Neuronal stem cell (in vitro differentiated cells): ENCODE measurements at regions not wholly inside any gene's neighbourhood (a gene's known extent, or its start where the extent isn't known, plus 50 kb on each side); places are given as distances from the start of the nearest gene placed in this dataset.

Source experiments
- DNase-seq: peaks from one replicate; pipeline ENCODE4 v3.0.0-alpha.2; 2013; ENCODE audit warnings: low spot score
- H2AFZ ChIP-seq: one replicate; pipeline ENCODE4 v1.6.1; 2013; ENCODE audit warnings: mild to moderate bottlenecking, low read length, inconsistent platforms
- H2AK5ac ChIP-seq: 2 replicates; pipeline ENCODE4 v1.6.1; 2013; ENCODE audit warnings: low read depth, mild to moderate bottlenecking, inconsistent platforms, low read length, moderate library complexity, mixed read lengths
- H2BK120ac ChIP-seq: 2 replicates; pipeline ENCODE4 v1.6.1; 2013; ENCODE audit warnings: low read depth, mild to moderate bottlenecking, inconsistent platforms, low read length, moderate library complexity, mixed read lengths
- H2BK12ac ChIP-seq: one replicate; pipeline ENCODE4 v1.6.1; 2013; ENCODE audit warnings: low read length, inconsistent platforms
- H2BK15ac ChIP-seq: 2 replicates; pipeline ENCODE4 v1.6.1; 2013; ENCODE audit warnings: mild to moderate bottlenecking, low read length, inconsistent platforms, mixed read lengths
- H2BK5ac ChIP-seq: one replicate; pipeline ENCODE4 v1.6.1; 2013; ENCODE audit warnings: inconsistent platforms, mild to moderate bottlenecking, low read length, moderate library complexity
- H3K14ac ChIP-seq: one replicate; pipeline ENCODE4 v1.6.1; 2013; ENCODE audit warnings: low read length, inconsistent platforms
- H3K18ac ChIP-seq: 2 replicates; pipeline ENCODE4 v1.6.1; 2013; ENCODE audit warnings: low read length, inconsistent platforms
- H3K23ac ChIP-seq: 2 replicates; pipeline ENCODE4 v1.6.1; 2013; ENCODE audit warnings: low read depth, mild to moderate bottlenecking, mixed read lengths, low read length, inconsistent platforms; ENCODE audit not compliant: poor library complexity
- H3K27ac ChIP-seq: replicated peaks from 3 replicates; pipeline ENCODE4 v1.5.1; 2013; ENCODE audit warnings: low read length, inconsistent platforms
- H3K27me3 ChIP-seq, 3 experiments: 2 replicates each; pipeline ENCODE4 v1.6.1; 2013; ENCODE audit warnings: low read length in 3 of 3, mild to moderate bottlenecking in 2 of 3, inconsistent platforms in 1 of 3, low read depth in 1 of 3, mixed read lengths in 1 of 3, moderate library complexity in 1 of 3; ENCODE audit not compliant: control insufficient read depth in 3 of 3, insufficient read depth in 3 of 3
- H3K36me3 ChIP-seq, 2 donors: replicated peaks in 1 of 2; 2 replicates each; pipeline ENCODE4 v1.6.1; 2013; ENCODE audit warnings: low read length in 2 of 2; ENCODE audit not compliant: control insufficient read depth in 2 of 2, insufficient read depth in 2 of 2
- H3K4ac ChIP-seq: 2 replicates; pipeline ENCODE4 v1.6.1; 2013; ENCODE audit warnings: inconsistent platforms, mild to moderate bottlenecking, low read length, moderate library complexity
- H3K4me1 ChIP-seq, 2 donors: 1 replicate in 1 of 2; 2 replicates in 1 of 2; pipeline ENCODE4 v1.6.1; 2013; ENCODE audit warnings: low read length in 2 of 2, low read depth in 1 of 2; ENCODE audit not compliant: control insufficient read depth in 2 of 2, insufficient read depth in 1 of 2
- H3K4me2 ChIP-seq: one replicate; pipeline ENCODE4 v1.6.1; 2013; ENCODE audit warnings: mild to moderate bottlenecking, low read length, inconsistent platforms; ENCODE audit not compliant: insufficient read depth, poor library complexity, severe bottlenecking
- H3K4me3 ChIP-seq, 2 donors: 2 replicates each; pipeline ENCODE4 v1.5.1; 2013; ENCODE audit warnings: low read length in 2 of 2, mild to moderate bottlenecking in 2 of 2, inconsistent platforms in 1 of 2, moderate library complexity in 1 of 2
- H3K79me1 ChIP-seq: one replicate; pipeline ENCODE4 v1.6.1; 2013; ENCODE audit warnings: low read depth, mild to moderate bottlenecking, inconsistent platforms, low read length, moderate library complexity
- H3K9ac ChIP-seq: one replicate; pipeline ENCODE4 v1.6.1; 2013; ENCODE audit warnings: mild to moderate bottlenecking, low read depth, low read length, inconsistent platforms; ENCODE audit not compliant: poor library complexity
- H3K9me3 ChIP-seq, 2 donors: replicated peaks in 1 of 2; 2 replicates each; pipeline versions ENCODE3 to v1.6.1; 2013; ENCODE audit warnings: low read length in 2 of 2, mild to moderate bottlenecking in 2 of 2, inconsistent platforms in 1 of 2, low read depth in 1 of 2, mixed read lengths in 1 of 2, moderate library complexity in 1 of 2; ENCODE audit not compliant: control insufficient read depth in 2 of 2, insufficient read depth in 1 of 2
- H4K8ac ChIP-seq: one replicate; pipeline ENCODE4 v1.6.1; 2013; ENCODE audit warnings: low read depth, mild to moderate bottlenecking, inconsistent platforms, low read length, moderate library complexity
- H4K91ac ChIP-seq: one replicate; pipeline ENCODE4 v1.6.1; 2013; ENCODE audit warnings: low read length, low read depth, mild to moderate bottlenecking, inconsistent platforms; ENCODE audit not compliant: poor library complexity
- WGBS, 2 donors: extraction: QIAGEN DNeasy Blood & Tissue Kit; methylation state at CpG; one replicate each; pipeline ENCODE4 v1.1.7; 2013; ENCODE audit warnings: missing lambda C conversion rate in 2 of 2, mixed read lengths in 1 of 2; ENCODE audit not compliant: insufficient read length in 2 of 2, insufficient replicate concordance in 1 of 2; ENCODE audit errors: extremely low coverage in 2 of 2; 5-methylcytosine and 5-hydroxymethylcytosine counted together

GRCh38 chr6:55696501-55696900, 117.5 kb upstream of the HMGCLL1 start:
- no peak overlapping the region for H3K9ac ChIP-seq
- no peak overlapping the region for H3K27ac ChIP-seq
- no peak for DNase-seq
- no peak overlapping the region for H3K4me2 ChIP-seq
- no peak overlapping the region for H4K91ac ChIP-seq
- H2BK120ac ChIP-seq: no peak overlapping the region
- H2AK5ac ChIP-seq: no peak overlapping the region
- no peak overlapping the region for H2AFZ ChIP-seq
- H2BK12ac ChIP-seq: no peak overlapping the region
- no peaks in the 10 kb centered on the region for H3K27me3 ChIP-seq
- H3K4ac ChIP-seq: no peak overlapping the region
- H3K9me3 ChIP-seq: no peaks in the 10 kb centered on the region
- H2BK5ac ChIP-seq: no peak overlapping the region
- H3K4me1 ChIP-seq: peaks cover 2 to 20% of the 10 kb centered on the region in 2 donors
- no peak overlapping the region for H2BK15ac ChIP-seq
- H4K8ac ChIP-seq: no peak overlapping the region
- no peak overlapping the region for H3K14ac ChIP-seq
- H3K4me3 ChIP-seq: no peak overlapping the region
- H3K23ac ChIP-seq: no peak overlapping the region
- H3K36me3 ChIP-seq: no peaks in the 10 kb centered on the region
- WGBS, 2 donors: no CpG with 5 or more reads among the region's 2 CpGs
- H3K18ac ChIP-seq: no peak overlapping the region
- no peaks in the 10 kb centered on the region for H3K79me1 ChIP-seq

GRCh38 chr6:55696041-55696440, 117.0 kb upstream of the HMGCLL1 start:
- Histone ChIP-seq H3K27me3 (no peaks in the 10 kb centered on the region), H3K23ac (no peak overlapping the region), H3K9ac (no peak overlapping the region), H3K4me2 (no peak overlapping the region), H3K4me1 (peaks cover 2 to 20% of the 10 kb centered on the region in 2 donors), H3K9me3 (no peaks in the 10 kb centered on the region), H2BK12ac (no peak overlapping the region), H3K18ac (no peak overlapping the region), H3K4ac (no peak overlapping the region), H2BK120ac (no peak overlapping the region), H3K27ac (no peak overlapping the region), H2BK5ac (no peak overlapping the region), H3K36me3 (no peaks in the 10 kb centered on the region), H2BK15ac (no peak overlapping the region), H3K79me1 (no peaks in the 10 kb centered on the region), H2AK5ac (no peak overlapping the region), H2AFZ (no peak overlapping the region), H3K14ac (no peak overlapping the region), H3K4me3 (no peak overlapping the region), H4K91ac (no peak overlapping the region), H4K8ac (no peak overlapping the region)
- WGBS, 2 donors: no CpG with 5 or more reads among the region's 2 CpGs
- no peak for DNase-seq

GRCh38 chr6:55694759-55695158, 115.8 kb upstream of the HMGCLL1 start:
- Histone ChIP-seq H2BK5ac (no peak overlapping the region), H3K4me3 (no peak overlapping the region), H3K23ac (no peak overlapping the region), H2BK120ac (no peak overlapping the region), H3K36me3 (no peaks in the 10 kb centered on the region), H2BK15ac (no peak overlapping the region), H3K27me3 (no peaks in the 10 kb centered on the region), H3K4me2 (no peak overlapping the region), H3K14ac (no peak overlapping the region), H3K9ac (no peak overlapping the region), H2AK5ac (no peak overlapping the region), H3K4ac (no peak overlapping the region), H3K27ac (no peak overlapping the region), H3K9me3 (no peaks in the 10 kb centered on the region), H3K18ac (no peak overlapping the region), H4K91ac (no peak overlapping the region), H3K4me1 (peaks cover 2 to 20% of the 10 kb centered on the region in 2 donors), H4K8ac (no peak overlapping the region), H2AFZ (no peak overlapping the region), H2BK12ac (no peak overlapping the region), H3K79me1 (no peaks in the 10 kb centered on the region)
- DNase-seq: no peak

- DNase-seq: peak; percentile 63
These were observed 115.2 kb upstream of the HMGCLL1 start for GRCh38 chr6:55694148-55694547.

More at GRCh38 chr6:55694148-55694547, 115.2 kb upstream of the HMGCLL1 start:
- H2BK5ac ChIP-seq: no peak overlapping the region
- no peaks in the 10 kb centered on the region for H3K27me3 ChIP-seq
- H4K8ac ChIP-seq: no peak overlapping the region
- peak overlapping the region; percentile 67 for H2AFZ ChIP-seq
- no peak overlapping the region for H3K9ac ChIP-seq
- H2BK12ac ChIP-seq: no peak overlapping the region
- no peak overlapping the region for H3K27ac ChIP-seq
- H3K79me1 ChIP-seq: no peaks in the 10 kb centered on the region
- no peak overlapping the region for H2BK120ac ChIP-seq
- no peak overlapping the region for H3K18ac ChIP-seq
- H3K4ac ChIP-seq: no peak overlapping the region
- no peak overlapping the region for H3K14ac ChIP-seq
- no peak overlapping the region for H3K4me3 ChIP-seq
- H2AK5ac ChIP-seq: no peak overlapping the region
- no peak overlapping the region for H3K4me2 ChIP-seq
- peaks cover 2 to 20% of the 10 kb centered on the region in 2 donors for H3K4me1 ChIP-seq
- no peaks in the 10 kb centered on the region for H3K36me3 ChIP-seq
- H2BK15ac ChIP-seq: no peak overlapping the region
- no peaks in the 10 kb centered on the region for H3K9me3 ChIP-seq
- no peak overlapping the region for H3K23ac ChIP-seq
- WGBS, 2 donors: no CpG with 5 or more reads among the region's 2 CpGs
- no peak overlapping the region for H4K91ac ChIP-seq
